ENCODE measurements at regions not wholly inside any gene's neighbourhood (a gene's known extent, or its start where the extent isn't known, plus 50 kb on each side); places are given as distances from the start of the nearest gene placed in this dataset.

DNA sequence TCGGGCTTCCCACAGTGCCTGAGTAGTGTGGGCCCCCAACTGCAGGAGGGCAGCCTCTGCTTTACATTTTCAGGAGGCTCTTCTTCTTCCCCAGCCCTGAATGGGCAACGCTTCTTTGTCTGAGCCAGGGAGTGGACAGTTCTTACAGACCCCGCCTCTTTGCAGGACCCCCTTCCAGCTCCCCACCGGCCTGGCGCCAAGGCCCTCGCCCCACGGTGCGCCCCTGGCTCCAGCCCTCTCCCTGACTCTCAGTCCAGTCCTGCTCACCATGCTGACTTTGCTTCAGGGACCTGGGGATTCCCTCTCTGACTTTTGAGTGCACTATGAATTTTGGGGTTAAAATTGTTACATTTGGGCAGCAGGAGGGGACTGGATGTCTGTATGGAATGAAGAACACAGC, 123.8 kb downstream of the HSD17B3 start:
- TF ChIP-seq POLR2A (IDR thresholded peaks at IDR 0.05; ENCODE audit: low read depth, low read length): no peak
- TF ChIP-seq, protein P1, sequence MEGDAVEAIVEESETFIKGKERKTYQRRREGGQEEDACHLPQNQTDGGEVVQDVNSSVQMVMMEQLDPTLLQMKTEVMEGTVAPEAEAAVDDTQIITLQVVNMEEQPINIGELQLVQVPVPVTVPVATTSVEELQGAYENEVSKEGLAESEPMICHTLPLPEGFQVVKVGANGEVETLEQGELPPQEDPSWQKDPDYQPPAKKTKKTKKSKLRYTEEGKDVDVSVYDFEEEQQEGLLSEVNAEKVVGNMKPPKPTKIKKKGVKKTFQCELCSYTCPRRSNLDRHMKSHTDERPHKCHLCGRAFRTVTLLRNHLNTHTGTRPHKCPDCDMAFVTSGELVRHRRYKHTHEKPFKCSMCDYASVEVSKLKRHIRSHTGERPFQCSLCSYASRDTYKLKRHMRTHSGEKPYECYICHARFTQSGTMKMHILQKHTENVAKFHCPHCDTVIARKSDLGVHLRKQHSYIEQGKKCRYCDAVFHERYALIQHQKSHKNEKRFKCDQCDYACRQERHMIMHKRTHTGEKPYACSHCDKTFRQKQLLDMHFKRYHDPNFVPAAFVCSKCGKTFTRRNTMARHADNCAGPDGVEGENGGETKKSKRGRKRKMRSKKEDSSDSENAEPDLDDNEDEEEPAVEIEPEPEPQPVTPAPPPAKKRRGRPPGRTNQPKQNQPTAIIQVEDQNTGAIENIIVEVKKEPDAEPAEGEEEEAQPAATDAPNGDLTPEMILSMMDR (IDR thresholded peaks at IDR 0.05; ENCODE audit: extremely low read depth in 1 of 2, insufficient read depth in 1 of 2, low read depth in 1 of 2, low read length in 2 of 2): no peak
- TF ChIP-seq POLR2AphosphoS5 (IDR thresholded peaks at IDR 0.05; ENCODE audit: insufficient read depth, low read depth, low read length): no peak
- TF ChIP-seq MYC (IDR thresholded peaks at IDR 0.05; ENCODE audit: low read depth, low read length): no peak
- TF ChIP-seq EZH2 (IDR thresholded peaks at IDR 0.05; ENCODE audit: borderline replicate concordance, low read depth, low read length, severe bottlenecking): no peak
- no peak for TF ChIP-seq JUN (IDR thresholded peaks at IDR 0.05; ENCODE audit: borderline replicate concordance, insufficient read depth, insufficient read length, low read depth)
- no peak for TF ChIP-seq FOS (IDR thresholded peaks at IDR 0.05; ENCODE audit: borderline replicate concordance, insufficient read depth, low read length)
- TF ChIP-seq, protein P2, sequence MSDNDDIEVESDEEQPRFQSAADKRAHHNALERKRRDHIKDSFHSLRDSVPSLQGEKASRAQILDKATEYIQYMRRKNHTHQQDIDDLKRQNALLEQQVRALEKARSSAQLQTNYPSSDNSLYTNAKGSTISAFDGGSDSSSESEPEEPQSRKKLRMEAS (IDR thresholded peaks at IDR 0.05; ENCODE audit: insufficient read depth, insufficient read length): no peak
- no peak for TF ChIP-seq GATA2 (IDR thresholded peaks at IDR 0.05; ENCODE audit: insufficient read depth, insufficient read length, low read depth, low read length)

All from endothelial cell of umbilical vein (primary cell).